K562 (cell line): ENCODE measurements at regions not wholly inside any gene's neighbourhood (a gene's known extent, or its start where the extent isn't known, plus 50 kb on each side); places are given as distances from the start of the nearest gene placed in this dataset.

Experiments used
- GTF2F1 ChIP-seq: IDR thresholded peaks from 2 replicates; pipeline ENCODE4 v1.6.1; 2011; ENCODE audit warnings: low read depth, low read length, improper control_type of control experiment
- HNRNPLL ChIP-seq: fragments of 200-400 bp; formaldehyde crosslinking; IDR thresholded peaks from 2 replicates; pipeline ENCODE4 v1.6.1; 2017; ENCODE audit warnings: low read length, low read depth, mild to moderate bottlenecking; ENCODE audit not compliant: poor library complexity, severe bottlenecking
- PHF20 ChIP-seq: fragments of 450-650 bp; IDR thresholded peaks from 2 replicates; pipeline ENCODE4 v1.6.1; 2018; ENCODE audit not compliant: partially characterized antibody
- RBM14 ChIP-seq: fragments of 200-400 bp; formaldehyde crosslinking; IDR thresholded peaks from 2 replicates; pipeline ENCODE4 v1.6.1; 2018; ENCODE audit warnings: low read depth, mild to moderate bottlenecking, low read length, moderate library complexity, borderline replicate concordance; ENCODE audit not compliant: insufficient read depth
- RBM34 ChIP-seq: fragments of 200-400 bp; formaldehyde crosslinking; IDR thresholded peaks from 2 replicates; pipeline ENCODE4 v1.6.1; 2018; ENCODE audit warnings: low read length, borderline replicate concordance; ENCODE audit not compliant: insufficient read depth
- SMARCA5 ChIP-seq: fragments of 450-650 bp; IDR thresholded peaks from 2 replicates; pipeline ENCODE4 v1.6.1; 2016
- SNIP1 ChIP-seq: fragments of 450-650 bp; IDR thresholded peaks from 2 replicates; pipeline ENCODE4 v1.7.1; 2017; ENCODE audit warnings: low read depth, mild to moderate bottlenecking
- STAG1 ChIP-seq: sonication (generic); formaldehyde crosslinking; IDR thresholded peaks from 2 replicates; pipeline ENCODE4 v1.5.0; 2020; ENCODE audit warnings: missing genetic modification reagents, borderline replicate concordance
- TF ChIP-seq, protein P1 (sequence below), 2 experiments: fragments of 450-650 bp in 1 of 2; sonication (generic) in 1 of 2; formaldehyde crosslinking in 1 of 2; IDR thresholded peaks; 2 replicates each; pipeline versions ENCODE4 v1.7.1 to v1.9.0; 2016 to 2022; ENCODE audit warnings: inconsistent platforms in 1 of 2, mild to moderate bottlenecking in 1 of 2, missing genetic modification reagents in 1 of 2
- TF ChIP-seq, protein P2 (sequence below): fragments of 450-650 bp; IDR thresholded peaks from 2 replicates; pipeline ENCODE4 v1.6.1; 2016; ENCODE audit warnings: borderline replicate concordance
- TF ChIP-seq, protein P3 (sequence below): fragments of 450-650 bp; conservative IDR thresholded peaks from 2 replicates; pipeline ENCODE4 v1.6.1; 2016; ENCODE audit warnings: missing genetic modification characterization, low read depth, mild to moderate bottlenecking, control low read depth, missing compliant biosample characterization
- TF ChIP-seq, protein P4 (sequence below): fragments of 450-650 bp; IDR thresholded peaks from 2 replicates; pipeline ENCODE4 v1.6.1; 2017; ENCODE audit warnings: mild to moderate bottlenecking, moderate library complexity
- TF ChIP-seq, protein P5 (sequence below): fragments of 250-450 bp; sonication (Bioruptor Pico); IDR thresholded peaks from 2 replicates; pipeline ENCODE4 v1.8.0; 2021; ENCODE audit warnings: moderate library complexity, mild to moderate bottlenecking, inconsistent platforms

DNA sequence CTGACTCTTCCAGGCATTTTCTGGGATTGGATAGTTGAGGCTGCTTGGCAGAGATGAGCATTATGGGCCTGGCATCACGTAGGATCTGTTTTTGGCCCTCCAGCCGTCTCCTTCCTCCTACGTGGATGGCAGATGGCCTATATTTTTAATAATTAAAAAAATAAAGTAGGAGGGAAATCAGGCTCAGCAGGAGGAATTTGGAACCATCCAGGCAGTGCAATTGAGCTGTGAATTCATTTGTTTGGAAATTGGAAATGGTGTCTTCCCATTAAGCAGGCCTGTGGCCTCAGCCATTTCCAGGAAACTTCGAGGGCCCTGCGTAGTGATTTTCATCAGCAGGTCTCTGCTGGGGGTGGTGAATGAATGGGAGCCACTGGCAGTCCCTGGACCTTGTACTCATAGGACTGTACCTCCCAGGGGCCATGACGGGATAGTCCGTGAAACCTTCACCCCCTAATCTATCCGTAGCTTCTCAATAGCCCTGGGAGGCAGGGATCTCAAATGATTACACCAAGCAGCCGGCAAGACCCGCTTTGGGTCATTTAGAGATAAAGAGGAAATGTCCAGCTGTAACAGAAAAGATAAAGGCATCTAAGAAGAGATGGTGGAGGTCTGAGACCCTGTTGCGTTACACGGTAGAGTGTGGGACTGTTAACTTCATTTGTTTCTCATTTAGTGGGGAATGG, 73.1 kb upstream of the TNP1 start (continued):
- TF ChIP-seq GTF2F1 (no peak), STAG1 (CRISPR knock-in tag) (no peak), PHF20 (no peak), SMARCA5 (no peak), HNRNPLL (no peak), SNIP1 (no peak), RBM14 (no peak), RBM34 (no peak)
- TF ChIP-seq, protein P1, sequence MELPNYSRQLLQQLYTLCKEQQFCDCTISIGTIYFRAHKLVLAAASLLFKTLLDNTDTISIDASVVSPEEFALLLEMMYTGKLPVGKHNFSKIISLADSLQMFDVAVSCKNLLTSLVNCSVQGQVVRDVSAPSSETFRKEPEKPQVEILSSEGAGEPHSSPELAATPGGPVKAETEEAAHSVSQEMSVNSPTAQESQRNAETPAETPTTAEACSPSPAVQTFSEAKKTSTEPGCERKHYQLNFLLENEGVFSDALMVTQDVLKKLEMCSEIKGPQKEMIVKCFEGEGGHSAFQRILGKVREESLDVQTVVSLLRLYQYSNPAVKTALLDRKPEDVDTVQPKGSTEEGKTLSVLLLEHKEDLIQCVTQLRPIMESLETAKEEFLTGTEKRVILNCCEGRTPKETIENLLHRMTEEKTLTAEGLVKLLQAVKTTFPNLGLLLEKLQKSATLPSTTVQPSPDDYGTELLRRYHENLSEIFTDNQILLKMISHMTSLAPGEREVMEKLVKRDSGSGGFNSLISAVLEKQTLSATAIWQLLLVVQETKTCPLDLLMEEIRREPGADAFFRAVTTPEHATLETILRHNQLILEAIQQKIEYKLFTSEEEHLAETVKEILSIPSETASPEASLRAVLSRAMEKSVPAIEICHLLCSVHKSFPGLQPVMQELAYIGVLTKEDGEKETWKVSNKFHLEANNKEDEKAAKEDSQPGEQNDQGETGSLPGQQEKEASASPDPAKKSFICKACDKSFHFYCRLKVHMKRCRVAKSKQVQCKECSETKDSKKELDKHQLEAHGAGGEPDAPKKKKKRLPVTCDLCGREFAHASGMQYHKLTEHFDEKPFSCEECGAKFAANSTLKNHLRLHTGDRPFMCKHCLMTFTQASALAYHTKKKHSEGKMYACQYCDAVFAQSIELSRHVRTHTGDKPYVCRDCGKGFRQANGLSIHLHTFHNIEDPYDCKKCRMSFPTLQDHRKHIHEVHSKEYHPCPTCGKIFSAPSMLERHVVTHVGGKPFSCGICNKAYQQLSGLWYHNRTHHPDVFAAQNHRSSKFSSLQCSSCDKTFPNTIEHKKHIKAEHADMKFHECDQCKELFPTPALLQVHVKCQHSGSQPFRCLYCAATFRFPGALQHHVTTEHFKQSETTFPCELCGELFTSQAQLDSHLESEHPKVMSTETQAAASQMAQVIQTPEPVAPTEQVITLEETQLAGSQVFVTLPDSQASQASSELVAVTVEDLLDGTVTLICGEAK (IDR thresholded peaks at IDR 0.05), result no peak
- TF ChIP-seq, protein P1 (CRISPR knock-in tag; IDR thresholded peaks at IDR 0.05), result no peak
- TF ChIP-seq, protein P2, sequence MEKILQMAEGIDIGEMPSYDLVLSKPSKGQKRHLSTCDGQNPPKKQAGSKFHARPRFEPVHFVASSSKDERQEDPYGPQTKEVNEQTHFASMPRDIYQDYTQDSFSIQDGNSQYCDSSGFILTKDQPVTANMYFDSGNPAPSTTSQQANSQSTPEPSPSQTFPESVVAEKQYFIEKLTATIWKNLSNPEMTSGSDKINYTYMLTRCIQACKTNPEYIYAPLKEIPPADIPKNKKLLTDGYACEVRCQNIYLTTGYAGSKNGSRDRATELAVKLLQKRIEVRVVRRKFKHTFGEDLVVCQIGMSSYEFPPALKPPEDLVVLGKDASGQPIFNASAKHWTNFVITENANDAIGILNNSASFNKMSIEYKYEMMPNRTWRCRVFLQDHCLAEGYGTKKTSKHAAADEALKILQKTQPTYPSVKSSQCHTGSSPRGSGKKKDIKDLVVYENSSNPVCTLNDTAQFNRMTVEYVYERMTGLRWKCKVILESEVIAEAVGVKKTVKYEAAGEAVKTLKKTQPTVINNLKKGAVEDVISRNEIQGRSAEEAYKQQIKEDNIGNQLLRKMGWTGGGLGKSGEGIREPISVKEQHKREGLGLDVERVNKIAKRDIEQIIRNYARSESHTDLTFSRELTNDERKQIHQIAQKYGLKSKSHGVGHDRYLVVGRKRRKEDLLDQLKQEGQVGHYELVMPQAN, result no peak
- TF ChIP-seq, protein P3, sequence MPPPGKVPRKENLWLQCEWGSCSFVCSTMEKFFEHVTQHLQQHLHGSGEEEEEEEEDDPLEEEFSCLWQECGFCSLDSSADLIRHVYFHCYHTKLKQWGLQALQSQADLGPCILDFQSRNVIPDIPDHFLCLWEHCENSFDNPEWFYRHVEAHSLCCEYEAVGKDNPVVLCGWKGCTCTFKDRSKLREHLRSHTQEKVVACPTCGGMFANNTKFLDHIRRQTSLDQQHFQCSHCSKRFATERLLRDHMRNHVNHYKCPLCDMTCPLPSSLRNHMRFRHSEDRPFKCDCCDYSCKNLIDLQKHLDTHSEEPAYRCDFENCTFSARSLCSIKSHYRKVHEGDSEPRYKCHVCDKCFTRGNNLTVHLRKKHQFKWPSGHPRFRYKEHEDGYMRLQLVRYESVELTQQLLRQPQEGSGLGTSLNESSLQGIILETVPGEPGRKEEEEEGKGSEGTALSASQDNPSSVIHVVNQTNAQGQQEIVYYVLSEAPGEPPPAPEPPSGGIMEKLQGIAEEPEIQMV (tag), result no peak
- TF ChIP-seq, protein P4, sequence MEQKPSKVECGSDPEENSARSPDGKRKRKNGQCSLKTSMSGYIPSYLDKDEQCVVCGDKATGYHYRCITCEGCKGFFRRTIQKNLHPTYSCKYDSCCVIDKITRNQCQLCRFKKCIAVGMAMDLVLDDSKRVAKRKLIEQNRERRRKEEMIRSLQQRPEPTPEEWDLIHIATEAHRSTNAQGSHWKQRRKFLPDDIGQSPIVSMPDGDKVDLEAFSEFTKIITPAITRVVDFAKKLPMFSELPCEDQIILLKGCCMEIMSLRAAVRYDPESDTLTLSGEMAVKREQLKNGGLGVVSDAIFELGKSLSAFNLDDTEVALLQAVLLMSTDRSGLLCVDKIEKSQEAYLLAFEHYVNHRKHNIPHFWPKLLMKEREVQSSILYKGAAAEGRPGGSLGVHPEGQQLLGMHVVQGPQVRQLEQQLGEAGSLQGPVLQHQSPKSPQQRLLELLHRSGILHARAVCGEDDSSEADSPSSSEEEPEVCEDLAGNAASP, result no peak
- TF ChIP-seq, protein P5, sequence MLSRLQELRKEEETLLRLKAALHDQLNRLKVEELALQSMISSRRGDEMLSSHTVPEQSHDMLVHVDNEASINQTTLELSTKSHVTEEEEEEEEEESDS (CRISPR knock-in tag), result no peak
